ENCODE measurements at regions not wholly inside any gene's neighbourhood (a gene's known extent, or its start where the extent isn't known, plus 50 kb on each side); places are given as distances from the start of the nearest gene placed in this dataset.

DNA sequence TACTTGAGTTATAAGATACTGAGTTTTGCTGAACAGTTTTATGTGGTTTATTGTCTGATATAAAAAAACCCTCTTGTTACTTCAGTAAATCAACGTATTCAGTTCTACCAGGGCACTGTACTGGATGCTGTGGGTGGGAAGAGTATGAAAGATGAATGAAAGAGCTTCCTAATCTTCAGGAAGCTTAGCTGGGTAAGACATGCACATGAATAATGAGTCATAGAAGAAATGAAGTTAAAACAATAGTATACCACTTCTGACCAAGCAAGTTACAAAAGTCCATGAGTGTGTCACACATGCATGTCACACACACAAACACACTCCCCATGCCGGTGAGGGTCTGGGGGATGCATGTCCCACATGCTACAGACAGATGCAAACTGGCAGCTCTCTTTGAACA, 105.9 kb downstream of the SIPA1L2 start:
- TF ChIP-seq, protein P1, sequence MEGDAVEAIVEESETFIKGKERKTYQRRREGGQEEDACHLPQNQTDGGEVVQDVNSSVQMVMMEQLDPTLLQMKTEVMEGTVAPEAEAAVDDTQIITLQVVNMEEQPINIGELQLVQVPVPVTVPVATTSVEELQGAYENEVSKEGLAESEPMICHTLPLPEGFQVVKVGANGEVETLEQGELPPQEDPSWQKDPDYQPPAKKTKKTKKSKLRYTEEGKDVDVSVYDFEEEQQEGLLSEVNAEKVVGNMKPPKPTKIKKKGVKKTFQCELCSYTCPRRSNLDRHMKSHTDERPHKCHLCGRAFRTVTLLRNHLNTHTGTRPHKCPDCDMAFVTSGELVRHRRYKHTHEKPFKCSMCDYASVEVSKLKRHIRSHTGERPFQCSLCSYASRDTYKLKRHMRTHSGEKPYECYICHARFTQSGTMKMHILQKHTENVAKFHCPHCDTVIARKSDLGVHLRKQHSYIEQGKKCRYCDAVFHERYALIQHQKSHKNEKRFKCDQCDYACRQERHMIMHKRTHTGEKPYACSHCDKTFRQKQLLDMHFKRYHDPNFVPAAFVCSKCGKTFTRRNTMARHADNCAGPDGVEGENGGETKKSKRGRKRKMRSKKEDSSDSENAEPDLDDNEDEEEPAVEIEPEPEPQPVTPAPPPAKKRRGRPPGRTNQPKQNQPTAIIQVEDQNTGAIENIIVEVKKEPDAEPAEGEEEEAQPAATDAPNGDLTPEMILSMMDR (conservative IDR thresholded peaks at IDR 0.05), result no peak
- no peak for TF ChIP-seq ZFX (IDR thresholded peaks at IDR 0.05)

Measured in C4-2B (cell line).